ENCODE measurements at regions not wholly inside any gene's neighbourhood (a gene's known extent, or its start where the extent isn't known, plus 50 kb on each side); places are given as distances from the start of the nearest gene placed in this dataset.

- Histone ChIP-seq H3K36me3 (replicated peaks in 1 of 2; ENCODE audit: control extremely low read depth in 1 of 2, control insufficient read depth in 1 of 2, extremely low read depth in 1 of 2, insufficient read depth in 2 of 2, low read length in 1 of 2) (no peaks in the 10 kb centered on the region), H3K27ac (ENCODE audit: low read length in 2 of 2) (no peak overlapping the region), H3K9me3 (ENCODE audit: control extremely low read depth in 1 of 3, control insufficient read depth in 2 of 3, insufficient read depth in 1 of 3, low read length in 2 of 3) (peaks cover 0 to 2% (median 0%) of the 10 kb centered on the region in 3 donors), H3K9ac (ENCODE audit: low read length) (no peak overlapping the region), H3K4me2 (replicated peaks; ENCODE audit: low read depth, low read length, poor library complexity, severe bottlenecking) (no peak overlapping the region), H4K20me1 (ENCODE audit: control insufficient read depth, insufficient read depth, low read length, poor library complexity, severe bottlenecking) (no peaks in the 10 kb centered on the region), H3K4me1 (ENCODE audit: control insufficient read depth in 2 of 2, insufficient read depth in 2 of 2, low read length in 2 of 2) (peaks cover under 1 to 3% of the 10 kb centered on the region in 2 donors), H3K4me3 (ENCODE audit: control extremely low read depth in 1 of 5, extremely low read depth in 1 of 5, insufficient read depth in 1 of 5, low read depth in 2 of 5, low read length in 4 of 5) (no peak overlapping the region), H3K79me2 (ENCODE audit: control insufficient read depth, insufficient read depth, low read length) (no peaks in the 10 kb centered on the region), H3K27me3 (replicated peaks in 1 of 4; ENCODE audit: control extremely low read depth in 1 of 4, control insufficient read depth in 3 of 4, insufficient read depth in 4 of 4, low read length in 3 of 4) (peaks cover 0 to 10% (median 1%) of the 10 kb centered on the region in 4 experiments), H2AFZ (ENCODE audit: insufficient read depth, low read depth, low read length, poor library complexity, severe bottlenecking) (no peak overlapping the region)
- CTCF ChIA-PET = no interaction called here
- intact Hi-C loops (cut with micrococcal nuclease) = no loop called here
- Mint-ChIP-seq H3K27ac (no peak overlapping the region), H3K4me3 (no peak overlapping the region), H3K4me1 (peaks cover 2% of the 10 kb centered on the region), H3K27me3 (peaks cover 24% of the 10 kb centered on the region), H3K9me3 (ENCODE audit: insufficient read depth) (no peaks in the 10 kb centered on the region)
- no peak for ATAC-seq (ENCODE audit: low read depth)
- TF ChIP-seq EZH2 (IDR thresholded peaks at IDR 0.05; ENCODE audit: borderline replicate concordance, insufficient read depth, low read depth, low read length, poor library complexity, severe bottlenecking) = no peak
- TF ChIP-seq, protein P1, sequence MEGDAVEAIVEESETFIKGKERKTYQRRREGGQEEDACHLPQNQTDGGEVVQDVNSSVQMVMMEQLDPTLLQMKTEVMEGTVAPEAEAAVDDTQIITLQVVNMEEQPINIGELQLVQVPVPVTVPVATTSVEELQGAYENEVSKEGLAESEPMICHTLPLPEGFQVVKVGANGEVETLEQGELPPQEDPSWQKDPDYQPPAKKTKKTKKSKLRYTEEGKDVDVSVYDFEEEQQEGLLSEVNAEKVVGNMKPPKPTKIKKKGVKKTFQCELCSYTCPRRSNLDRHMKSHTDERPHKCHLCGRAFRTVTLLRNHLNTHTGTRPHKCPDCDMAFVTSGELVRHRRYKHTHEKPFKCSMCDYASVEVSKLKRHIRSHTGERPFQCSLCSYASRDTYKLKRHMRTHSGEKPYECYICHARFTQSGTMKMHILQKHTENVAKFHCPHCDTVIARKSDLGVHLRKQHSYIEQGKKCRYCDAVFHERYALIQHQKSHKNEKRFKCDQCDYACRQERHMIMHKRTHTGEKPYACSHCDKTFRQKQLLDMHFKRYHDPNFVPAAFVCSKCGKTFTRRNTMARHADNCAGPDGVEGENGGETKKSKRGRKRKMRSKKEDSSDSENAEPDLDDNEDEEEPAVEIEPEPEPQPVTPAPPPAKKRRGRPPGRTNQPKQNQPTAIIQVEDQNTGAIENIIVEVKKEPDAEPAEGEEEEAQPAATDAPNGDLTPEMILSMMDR (IDR thresholded peaks at IDR 0.05) = no peak
- WGBS (ENCODE audit: insufficient coverage) = 87% methylated on average over 8 of the region's 9 CpGs
- POLR2A ChIA-PET = no interaction called here
- no peak for DNase-seq
These were observed 145.5 kb downstream of the BMS1 start for GRCh38 chr10:42928064-42928463.

DNA sequence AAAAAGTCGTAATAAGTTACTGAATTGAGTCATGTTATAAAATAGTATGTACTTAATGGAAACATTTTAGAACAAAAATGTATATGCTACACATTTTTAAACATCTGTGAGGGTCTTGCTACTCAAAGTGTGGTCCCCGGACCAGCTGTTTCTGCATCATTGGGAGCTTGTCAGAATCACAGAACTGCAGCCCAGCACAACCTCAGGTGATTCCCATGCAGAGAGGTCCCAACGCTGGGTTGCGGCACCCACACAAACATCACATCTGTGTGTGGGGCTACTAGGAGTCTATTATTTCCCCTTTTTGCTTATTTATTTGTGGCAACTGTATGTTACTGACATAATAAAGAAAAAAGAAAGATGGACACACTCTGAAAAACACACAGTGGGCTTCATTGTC, 146.6 kb downstream of the BMS1 start:
- no peak overlapping the region for H3K4me2 ChIP-seq (replicated peaks; ENCODE audit: low read depth, low read length, poor library complexity, severe bottlenecking)
- H2AFZ ChIP-seq (ENCODE audit: insufficient read depth, low read depth, low read length, poor library complexity, severe bottlenecking) = no peak overlapping the region
- ChIA-PET CTCF (no interaction called here), POLR2A (no interaction called here)
- Mint-ChIP-seq H3K27me3 (peaks cover 31% of the 10 kb centered on the region), H3K27ac (no peak overlapping the region), H3K9me3 (ENCODE audit: insufficient read depth) (no peaks in the 10 kb centered on the region), H3K4me1 (peaks cover 9% of the 10 kb centered on the region), H3K4me3 (no peak overlapping the region)
- H3K36me3 ChIP-seq (replicated peaks in 1 of 2; ENCODE audit: control extremely low read depth in 1 of 2, control insufficient read depth in 1 of 2, extremely low read depth in 1 of 2, insufficient read depth in 2 of 2, low read length in 1 of 2) = no peaks in the 10 kb centered on the region
- ATAC-seq (ENCODE audit: low read depth) (no peak), DNase-seq (no peak)
- intact Hi-C loops (cut with micrococcal nuclease) = no loop called here
- no peaks in the 10 kb centered on the region for H3K79me2 ChIP-seq (ENCODE audit: control insufficient read depth, insufficient read depth, low read length)
- no peak overlapping the region for H3K4me3 ChIP-seq (ENCODE audit: control extremely low read depth in 1 of 5, extremely low read depth in 1 of 5, insufficient read depth in 1 of 5, low read depth in 2 of 5, low read length in 4 of 5)
- peaks cover 0 to 2% (median 0%) of the 10 kb centered on the region in 3 donors for H3K9me3 ChIP-seq (ENCODE audit: control extremely low read depth in 1 of 3, control insufficient read depth in 2 of 3, insufficient read depth in 1 of 3, low read length in 2 of 3)
- H3K27me3 ChIP-seq (replicated peaks in 1 of 4; ENCODE audit: control extremely low read depth in 1 of 4, control insufficient read depth in 3 of 4, insufficient read depth in 4 of 4, low read length in 3 of 4) = peaks cover 0 to 22% (median 2%) of the 10 kb centered on the region in 4 experiments
- no peak overlapping the region for H3K27ac ChIP-seq (ENCODE audit: low read length in 2 of 2)
- peaks cover 10 to 14% of the 10 kb centered on the region in 2 donors for H3K4me1 ChIP-seq (ENCODE audit: control insufficient read depth in 2 of 2, insufficient read depth in 2 of 2, low read length in 2 of 2)
- H3K9ac ChIP-seq (ENCODE audit: low read length) = no peak overlapping the region
- H4K20me1 ChIP-seq (ENCODE audit: control insufficient read depth, insufficient read depth, low read length, poor library complexity, severe bottlenecking) = no peaks in the 10 kb centered on the region
- 100% methylated on average over 1 of the region's 4 CpGs for WGBS (ENCODE audit: insufficient coverage)
- no peak for TF ChIP-seq EZH2 (IDR thresholded peaks at IDR 0.05; ENCODE audit: borderline replicate concordance, insufficient read depth, low read depth, low read length, poor library complexity, severe bottlenecking)
- TF ChIP-seq, protein P1 (IDR thresholded peaks at IDR 0.05) = no peak
